WTC11 (cell line): ENCODE measurements at regions not wholly inside any gene's neighbourhood (a gene's known extent, or its start where the extent isn't known, plus 50 kb on each side); places are given as distances from the start of the nearest gene placed in this dataset.

ENCODE experiments used
- ATAC-seq: fragments of 200-7000 bp; cut with Tn5 transposase; 2 replicates; pipeline ENCODE4 v1.10.0; 2021; ENCODE audit warnings: mild to moderate bottlenecking, moderate library complexity
- CTCF ChIA-PET: fragments of 300-600 bp; sonication (Branson Sonifier 250); formaldehyde crosslinking; loops from one replicate; lab custom pipeline; 2021; ENCODE audit warnings: antibody characterized with exemption; lab: Charles Lee
- POLR2A ChIA-PET: fragments of 350-600 bp; sonication (Branson Sonifier 250); formaldehyde crosslinking; loops from one replicate; lab custom pipeline; 2021; ENCODE audit warnings: antibody characterized with exemption; lab: Charles Lee
- DNase-seq: peaks from one replicate; pipeline ENCODE4 v3.0.0; 2021; ENCODE audit warnings: low spot score
- H3K27ac Mint-ChIP-seq: 2 replicates; pipeline ENCODE4 v1.8.0; 2021; ENCODE audit warnings: mixed read lengths
- H3K27me3 Mint-ChIP-seq: 2 replicates; pipeline ENCODE4 v1.8.0; 2021; ENCODE audit warnings: low read depth, mild to moderate bottlenecking, moderate library complexity, mixed read lengths
- H3K36me3 Mint-ChIP-seq: 2 replicates; pipeline ENCODE4 v1.8.0; 2021; ENCODE audit warnings: mixed read lengths
- H3K4me1 Mint-ChIP-seq: 2 replicates; pipeline ENCODE4 v1.8.0; 2022; ENCODE audit warnings: mixed read lengths
- H3K4me3 Mint-ChIP-seq: 2 replicates; pipeline ENCODE4 v1.8.0; 2021; ENCODE audit warnings: mild to moderate bottlenecking, moderate library complexity, mixed read lengths
- H3K9me3 Mint-ChIP-seq: 2 replicates; pipeline ENCODE4 v1.8.0; 2021; ENCODE audit warnings: mixed read lengths
- FOXP1 ChIP-seq: sonication (generic); formaldehyde crosslinking; IDR thresholded peaks from 2 replicates; pipeline ENCODE4 v1.8.0; 2022; ENCODE audit warnings: missing genetic modification reagents, mild to moderate bottlenecking, moderate library complexity, borderline replicate concordance
- MYBL2 ChIP-seq: sonication (generic); formaldehyde crosslinking; IDR thresholded peaks from 2 replicates; pipeline ENCODE4 v1.8.1; 2023; ENCODE audit warnings: mild to moderate bottlenecking, moderate library complexity, missing genetic modification reagents
- NFATC4 ChIP-seq: fragments of 250-450 bp; sonication (Bioruptor Pico); IDR thresholded peaks from 2 replicates; pipeline ENCODE4 v1.9.0; 2021; ENCODE audit warnings: mild to moderate bottlenecking
- NR1H2 ChIP-seq: sonication (generic); formaldehyde crosslinking; IDR thresholded peaks from 2 replicates; pipeline ENCODE4 v1.9.0; 2021; ENCODE audit warnings: mild to moderate bottlenecking, moderate library complexity, missing genetic modification reagents
- SMAD3 ChIP-seq: sonication (generic); formaldehyde crosslinking; IDR thresholded peaks from 2 replicates; pipeline ENCODE4 v1.8.0; 2022; ENCODE audit warnings: missing genetic modification reagents, mild to moderate bottlenecking, borderline replicate concordance
- SP1 ChIP-seq: sonication (generic); formaldehyde crosslinking; conservative IDR thresholded peaks from 2 replicates; pipeline ENCODE4 v1.8.1; 2022; ENCODE audit warnings: missing genetic modification reagents
- TEAD4 ChIP-seq: sonication (generic); formaldehyde crosslinking; IDR thresholded peaks from 2 replicates; pipeline ENCODE4 v1.8.0; 2022; ENCODE audit warnings: mild to moderate bottlenecking, missing genetic modification reagents
- TP53 ChIP-seq: sonication (generic); formaldehyde crosslinking; IDR thresholded peaks from 2 replicates; pipeline ENCODE4 v1.8.1; 2023; ENCODE audit warnings: mild to moderate bottlenecking, missing genetic modification reagents
- ZBTB21 ChIP-seq: sonication (generic); formaldehyde crosslinking; IDR thresholded peaks from 2 replicates; pipeline ENCODE4 v1.8.1; 2023; ENCODE audit warnings: mild to moderate bottlenecking, missing genetic modification reagents, borderline replicate concordance
- ZNF232 ChIP-seq: sonication (generic); formaldehyde crosslinking; IDR thresholded peaks from 2 replicates; pipeline ENCODE4 v1.8.0; 2022; ENCODE audit warnings: mild to moderate bottlenecking, missing genetic modification reagents
- ZNF416 ChIP-seq: fragments of 250-450 bp; sonication (Bioruptor Pico); IDR thresholded peaks from 2 replicates; pipeline ENCODE4 v1.9.0; 2021; ENCODE audit warnings: mild to moderate bottlenecking, inconsistent platforms
- ZNF671 ChIP-seq: fragments of 250-450 bp; sonication (Bioruptor Pico); IDR thresholded peaks from 2 replicates; pipeline ENCODE4 v1.8.0; 2021; ENCODE audit warnings: mild to moderate bottlenecking
- TF ChIP-seq, protein P1 (sequence below): sonication (generic); formaldehyde crosslinking; IDR thresholded peaks from 2 replicates; pipeline ENCODE4 v1.8.0; 2022; ENCODE audit warnings: missing genetic modification reagents
- TF ChIP-seq, protein P2 (sequence below): sonication (generic); formaldehyde crosslinking; IDR thresholded peaks from 2 replicates; pipeline ENCODE4 v1.8.0; 2022; ENCODE audit warnings: mild to moderate bottlenecking, missing genetic modification reagents
- TF ChIP-seq, protein P3 (sequence below): sonication (generic); formaldehyde crosslinking; IDR thresholded peaks from 2 replicates; pipeline ENCODE4 v1.8.1; 2023; ENCODE audit warnings: mild to moderate bottlenecking, missing genetic modification reagents
- TF ChIP-seq, protein P4 (sequence below): fragments of 200-600 bp; IDR thresholded peaks from 2 replicates; pipeline ENCODE4 v1.8.0; 2022; ENCODE audit warnings: antibody characterized with exemption
- TF ChIP-seq, protein P5 (sequence below): sonication (generic); formaldehyde crosslinking; IDR thresholded peaks from 2 replicates; pipeline ENCODE4 v1.8.1; 2023; ENCODE audit warnings: mild to moderate bottlenecking, missing genetic modification reagents, borderline replicate concordance
- TF ChIP-seq, protein P6 (sequence below): sonication (generic); formaldehyde crosslinking; IDR thresholded peaks from 2 replicates; pipeline ENCODE4 v1.8.1; 2022; ENCODE audit warnings: low read depth, mild to moderate bottlenecking, moderate library complexity, missing genetic modification reagents, borderline replicate concordance

DNA sequence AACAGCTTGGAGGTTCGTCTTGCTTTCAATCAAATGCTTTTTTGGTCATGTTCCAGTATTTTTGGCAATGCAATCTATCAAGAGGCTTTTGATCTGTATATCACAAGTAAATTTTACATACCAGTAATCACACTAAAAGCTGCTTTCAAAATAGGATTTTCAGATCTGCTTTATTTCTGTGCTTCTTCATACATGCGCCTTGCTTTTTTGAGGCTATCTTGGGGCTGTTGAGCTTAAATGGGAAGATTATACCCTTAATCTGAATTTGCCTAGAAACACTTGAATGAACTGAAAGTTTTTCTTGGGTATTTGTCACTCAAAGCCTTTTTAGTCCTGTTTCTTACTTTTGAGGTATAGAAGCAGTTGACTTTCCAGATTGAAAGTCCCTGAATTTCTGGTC is 62.1 kb upstream of the DCBLD2 start:
- H3K9me3 Mint-ChIP-seq, result no peaks in the 10 kb centered on the region
- H3K4me1 Mint-ChIP-seq, result no peaks in the 10 kb centered on the region
- ChIA-PET CTCF (no interaction called here), POLR2A (no interaction called here)
- TF ChIP-seq ZNF671 (CRISPR knock-in tag) (no peak), MYBL2 (CRISPR knock-in tag) (no peak), FOXP1 (no peak), ZBTB21 (CRISPR knock-in tag) (no peak), SMAD3 (CRISPR knock-in tag) (no peak), SP1 (CRISPR knock-in tag) (no peak), NR1H2 (CRISPR knock-in tag) (no peak), ZNF416 (no peak), ZNF232 (CRISPR knock-in tag) (no peak), TP53 (CRISPR knock-in tag) (no peak), NFATC4 (CRISPR knock-in tag) (no peak), TEAD4 (CRISPR knock-in tag) (no peak)
- TF ChIP-seq, protein P1, sequence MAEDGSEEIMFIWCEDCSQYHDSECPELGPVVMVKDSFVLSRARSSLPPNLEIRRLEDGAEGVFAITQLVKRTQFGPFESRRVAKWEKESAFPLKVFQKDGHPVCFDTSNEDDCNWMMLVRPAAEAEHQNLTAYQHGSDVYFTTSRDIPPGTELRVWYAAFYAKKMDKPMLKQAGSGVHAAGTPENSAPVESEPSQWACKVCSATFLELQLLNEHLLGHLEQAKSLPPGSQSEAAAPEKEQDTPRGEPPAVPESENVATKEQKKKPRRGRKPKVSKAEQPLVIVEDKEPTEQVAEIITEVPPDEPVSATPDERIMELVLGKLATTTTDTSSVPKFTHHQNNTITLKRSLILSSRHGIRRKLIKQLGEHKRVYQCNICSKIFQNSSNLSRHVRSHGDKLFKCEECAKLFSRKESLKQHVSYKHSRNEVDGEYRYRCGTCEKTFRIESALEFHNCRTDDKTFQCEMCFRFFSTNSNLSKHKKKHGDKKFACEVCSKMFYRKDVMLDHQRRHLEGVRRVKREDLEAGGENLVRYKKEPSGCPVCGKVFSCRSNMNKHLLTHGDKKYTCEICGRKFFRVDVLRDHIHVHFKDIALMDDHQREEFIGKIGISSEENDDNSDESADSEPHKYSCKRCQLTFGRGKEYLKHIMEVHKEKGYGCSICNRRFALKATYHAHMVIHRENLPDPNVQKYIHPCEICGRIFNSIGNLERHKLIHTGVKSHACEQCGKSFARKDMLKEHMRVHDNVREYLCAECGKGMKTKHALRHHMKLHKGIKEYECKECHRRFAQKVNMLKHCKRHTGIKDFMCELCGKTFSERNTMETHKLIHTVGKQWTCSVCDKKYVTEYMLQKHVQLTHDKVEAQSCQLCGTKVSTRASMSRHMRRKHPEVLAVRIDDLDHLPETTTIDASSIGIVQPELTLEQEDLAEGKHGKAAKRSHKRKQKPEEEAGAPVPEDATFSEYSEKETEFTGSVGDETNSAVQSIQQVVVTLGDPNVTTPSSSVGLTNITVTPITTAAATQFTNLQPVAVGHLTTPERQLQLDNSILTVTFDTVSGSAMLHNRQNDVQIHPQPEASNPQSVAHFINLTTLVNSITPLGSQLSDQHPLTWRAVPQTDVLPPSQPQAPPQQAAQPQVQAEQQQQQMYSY (CRISPR knock-in tag), result no peak
- TF ChIP-seq, protein P2, sequence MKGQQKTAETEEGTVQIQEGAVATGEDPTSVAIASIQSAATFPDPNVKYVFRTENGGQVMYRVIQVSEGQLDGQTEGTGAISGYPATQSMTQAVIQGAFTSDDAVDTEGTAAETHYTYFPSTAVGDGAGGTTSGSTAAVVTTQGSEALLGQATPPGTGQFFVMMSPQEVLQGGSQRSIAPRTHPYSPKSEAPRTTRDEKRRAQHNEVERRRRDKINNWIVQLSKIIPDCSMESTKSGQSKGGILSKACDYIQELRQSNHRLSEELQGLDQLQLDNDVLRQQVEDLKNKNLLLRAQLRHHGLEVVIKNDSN (CRISPR knock-in tag), result no peak
- TF ChIP-seq, protein P3, sequence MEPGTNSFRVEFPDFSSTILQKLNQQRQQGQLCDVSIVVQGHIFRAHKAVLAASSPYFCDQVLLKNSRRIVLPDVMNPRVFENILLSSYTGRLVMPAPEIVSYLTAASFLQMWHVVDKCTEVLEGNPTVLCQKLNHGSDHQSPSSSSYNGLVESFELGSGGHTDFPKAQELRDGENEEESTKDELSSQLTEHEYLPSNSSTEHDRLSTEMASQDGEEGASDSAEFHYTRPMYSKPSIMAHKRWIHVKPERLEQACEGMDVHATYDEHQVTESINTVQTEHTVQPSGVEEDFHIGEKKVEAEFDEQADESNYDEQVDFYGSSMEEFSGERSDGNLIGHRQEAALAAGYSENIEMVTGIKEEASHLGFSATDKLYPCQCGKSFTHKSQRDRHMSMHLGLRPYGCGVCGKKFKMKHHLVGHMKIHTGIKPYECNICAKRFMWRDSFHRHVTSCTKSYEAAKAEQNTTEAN (CRISPR knock-in tag), result no peak
- TF ChIP-seq, protein P4, sequence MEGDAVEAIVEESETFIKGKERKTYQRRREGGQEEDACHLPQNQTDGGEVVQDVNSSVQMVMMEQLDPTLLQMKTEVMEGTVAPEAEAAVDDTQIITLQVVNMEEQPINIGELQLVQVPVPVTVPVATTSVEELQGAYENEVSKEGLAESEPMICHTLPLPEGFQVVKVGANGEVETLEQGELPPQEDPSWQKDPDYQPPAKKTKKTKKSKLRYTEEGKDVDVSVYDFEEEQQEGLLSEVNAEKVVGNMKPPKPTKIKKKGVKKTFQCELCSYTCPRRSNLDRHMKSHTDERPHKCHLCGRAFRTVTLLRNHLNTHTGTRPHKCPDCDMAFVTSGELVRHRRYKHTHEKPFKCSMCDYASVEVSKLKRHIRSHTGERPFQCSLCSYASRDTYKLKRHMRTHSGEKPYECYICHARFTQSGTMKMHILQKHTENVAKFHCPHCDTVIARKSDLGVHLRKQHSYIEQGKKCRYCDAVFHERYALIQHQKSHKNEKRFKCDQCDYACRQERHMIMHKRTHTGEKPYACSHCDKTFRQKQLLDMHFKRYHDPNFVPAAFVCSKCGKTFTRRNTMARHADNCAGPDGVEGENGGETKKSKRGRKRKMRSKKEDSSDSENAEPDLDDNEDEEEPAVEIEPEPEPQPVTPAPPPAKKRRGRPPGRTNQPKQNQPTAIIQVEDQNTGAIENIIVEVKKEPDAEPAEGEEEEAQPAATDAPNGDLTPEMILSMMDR, result no peak
- TF ChIP-seq, protein P5, sequence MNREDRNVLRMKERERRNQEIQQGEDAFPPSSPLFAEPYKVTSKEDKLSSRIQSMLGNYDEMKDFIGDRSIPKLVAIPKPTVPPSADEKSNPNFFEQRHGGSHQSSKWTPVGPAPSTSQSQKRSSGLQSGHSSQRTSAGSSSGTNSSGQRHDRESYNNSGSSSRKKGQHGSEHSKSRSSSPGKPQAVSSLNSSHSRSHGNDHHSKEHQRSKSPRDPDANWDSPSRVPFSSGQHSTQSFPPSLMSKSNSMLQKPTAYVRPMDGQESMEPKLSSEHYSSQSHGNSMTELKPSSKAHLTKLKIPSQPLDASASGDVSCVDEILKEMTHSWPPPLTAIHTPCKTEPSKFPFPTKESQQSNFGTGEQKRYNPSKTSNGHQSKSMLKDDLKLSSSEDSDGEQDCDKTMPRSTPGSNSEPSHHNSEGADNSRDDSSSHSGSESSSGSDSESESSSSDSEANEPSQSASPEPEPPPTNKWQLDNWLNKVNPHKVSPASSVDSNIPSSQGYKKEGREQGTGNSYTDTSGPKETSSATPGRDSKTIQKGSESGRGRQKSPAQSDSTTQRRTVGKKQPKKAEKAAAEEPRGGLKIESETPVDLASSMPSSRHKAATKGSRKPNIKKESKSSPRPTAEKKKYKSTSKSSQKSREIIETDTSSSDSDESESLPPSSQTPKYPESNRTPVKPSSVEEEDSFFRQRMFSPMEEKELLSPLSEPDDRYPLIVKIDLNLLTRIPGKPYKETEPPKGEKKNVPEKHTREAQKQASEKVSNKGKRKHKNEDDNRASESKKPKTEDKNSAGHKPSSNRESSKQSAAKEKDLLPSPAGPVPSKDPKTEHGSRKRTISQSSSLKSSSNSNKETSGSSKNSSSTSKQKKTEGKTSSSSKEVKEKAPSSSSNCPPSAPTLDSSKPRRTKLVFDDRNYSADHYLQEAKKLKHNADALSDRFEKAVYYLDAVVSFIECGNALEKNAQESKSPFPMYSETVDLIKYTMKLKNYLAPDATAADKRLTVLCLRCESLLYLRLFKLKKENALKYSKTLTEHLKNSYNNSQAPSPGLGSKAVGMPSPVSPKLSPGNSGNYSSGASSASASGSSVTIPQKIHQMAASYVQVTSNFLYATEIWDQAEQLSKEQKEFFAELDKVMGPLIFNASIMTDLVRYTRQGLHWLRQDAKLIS (CRISPR knock-in tag), result no peak
- TF ChIP-seq, protein P6, sequence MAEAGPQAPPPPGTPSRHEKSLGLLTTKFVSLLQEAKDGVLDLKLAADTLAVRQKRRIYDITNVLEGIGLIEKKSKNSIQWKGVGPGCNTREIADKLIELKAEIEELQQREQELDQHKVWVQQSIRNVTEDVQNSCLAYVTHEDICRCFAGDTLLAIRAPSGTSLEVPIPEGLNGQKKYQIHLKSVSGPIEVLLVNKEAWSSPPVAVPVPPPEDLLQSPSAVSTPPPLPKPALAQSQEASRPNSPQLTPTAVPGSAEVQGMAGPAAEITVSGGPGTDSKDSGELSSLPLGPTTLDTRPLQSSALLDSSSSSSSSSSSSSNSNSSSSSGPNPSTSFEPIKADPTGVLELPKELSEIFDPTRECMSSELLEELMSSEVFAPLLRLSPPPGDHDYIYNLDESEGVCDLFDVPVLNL, result no peak
- DNase-seq, result no peak
- no peaks in the 10 kb centered on the region for H3K27me3 Mint-ChIP-seq
- H3K27ac Mint-ChIP-seq, result no peak overlapping the region
- no peak overlapping the region for H3K4me3 Mint-ChIP-seq
- ATAC-seq, result no peak
- H3K36me3 Mint-ChIP-seq, result no peaks in the 10 kb centered on the region
